HG02973 (cell line): ENCODE measurements at regions not wholly inside any gene's neighbourhood (a gene's known extent, or its start where the extent isn't known, plus 50 kb on each side); places are given as distances from the start of the nearest gene placed in this dataset.

Experiments used
- ATAC-seq: cut with Tn5 transposase; IDR thresholded peaks from one replicate; pipeline ENCODE4 v1.9.1; 2021; ENCODE audit warnings: moderate library complexity; ENCODE audit not compliant: unreplicated experiment

DNA sequence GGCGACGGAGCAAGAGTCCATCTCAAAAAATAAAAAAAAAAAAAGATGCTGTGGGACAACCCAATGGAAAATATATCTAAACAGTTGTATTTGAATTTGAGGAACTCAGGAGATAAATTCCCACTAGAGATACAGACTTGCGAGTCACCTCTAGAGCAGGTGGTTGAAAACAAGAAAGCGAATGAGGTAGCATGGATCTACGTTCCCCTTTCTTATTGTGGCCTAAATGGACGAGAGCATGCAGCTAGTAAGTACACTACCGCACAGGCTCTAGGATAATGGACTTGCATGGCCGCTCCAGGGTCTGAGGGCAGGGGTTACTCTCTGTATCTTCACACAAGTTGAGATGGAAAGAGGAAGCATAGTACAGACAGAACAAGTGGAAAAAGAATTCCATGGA is 63.5 kb upstream of the TGFBR2 start:
- no peak for ATAC-seq

DNA sequence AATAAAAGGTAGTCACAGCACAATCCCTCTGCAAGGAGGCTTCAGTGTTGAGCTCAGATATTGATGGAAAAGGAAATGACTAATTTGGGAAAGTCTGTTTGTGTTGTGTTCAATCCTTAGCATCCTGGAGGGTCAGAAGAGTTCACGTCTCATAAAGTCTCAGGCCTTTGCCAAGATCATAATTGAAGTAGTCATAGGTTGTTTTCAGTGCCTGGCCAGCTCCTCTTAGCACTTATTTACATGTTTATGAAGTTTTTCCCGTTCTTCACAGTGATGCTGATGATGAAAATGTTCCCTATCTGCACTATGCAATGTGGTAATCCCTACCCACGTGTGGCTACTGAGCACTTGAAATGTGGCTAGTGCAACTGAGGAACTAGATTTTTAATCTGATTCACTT is 61.6 kb upstream of the TGFBR2 start:
- ATAC-seq: no peak

DNA sequence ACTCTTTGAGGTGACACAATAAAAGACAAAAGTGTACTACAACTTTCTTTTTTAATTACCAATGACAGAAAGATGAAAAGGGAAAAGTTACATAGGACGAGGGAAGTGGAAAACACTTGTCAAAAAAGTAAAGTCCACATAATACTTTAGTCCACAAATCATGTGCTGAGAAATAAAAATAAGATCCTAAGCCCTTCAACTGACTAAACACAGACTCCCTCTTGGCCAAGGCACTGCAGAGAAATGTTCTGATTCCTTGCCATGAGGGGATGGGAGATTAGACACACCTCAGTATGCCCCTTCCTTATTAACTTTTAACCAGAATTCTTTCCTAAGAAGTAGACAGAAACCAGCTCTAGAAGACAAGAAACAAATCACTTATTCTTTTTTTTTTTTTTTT is 59.5 kb upstream of the TGFBR2 start:
- ATAC-seq: no peak

DNA sequence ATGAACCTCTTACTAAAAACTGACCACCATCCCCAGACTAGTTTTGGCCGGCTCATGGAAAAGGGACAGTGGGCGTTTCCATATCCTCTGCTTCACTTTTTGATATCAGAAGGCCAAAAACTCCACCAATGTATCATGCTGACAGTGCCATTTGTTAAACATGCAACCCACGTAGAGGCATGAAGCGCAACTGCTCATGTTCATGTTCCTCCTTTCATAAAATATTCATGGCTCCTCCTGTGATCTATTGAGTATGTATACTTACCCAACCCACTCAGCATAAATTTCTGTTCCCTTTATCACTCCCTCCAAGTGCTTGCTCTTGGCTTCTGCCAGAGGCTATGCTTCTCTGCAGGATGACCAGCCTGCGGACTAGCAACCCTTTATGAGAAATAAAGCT is 58.7 kb upstream of the TGFBR2 start:
- ATAC-seq: no peak

DNA sequence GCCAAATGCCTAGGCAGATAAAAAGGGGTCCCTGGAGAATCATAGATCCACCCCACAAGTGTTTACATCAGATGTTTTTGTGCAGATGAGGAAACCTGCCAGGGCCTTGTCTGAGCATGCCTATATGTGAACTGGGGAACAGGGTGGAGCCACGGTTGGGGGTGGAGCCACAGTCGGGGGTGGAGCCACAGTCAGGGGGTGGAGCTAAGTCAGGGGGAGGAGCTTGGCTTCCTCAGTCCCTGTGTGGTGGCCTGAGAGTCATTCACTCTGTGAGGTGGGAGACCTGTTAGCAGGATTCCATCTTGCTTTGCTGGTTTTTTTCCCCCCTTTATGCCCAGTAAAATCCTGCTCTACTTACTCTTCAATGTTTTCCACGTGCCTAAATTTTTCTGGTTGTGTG is 57.8 kb upstream of the TGFBR2 start:
- ATAC-seq: peak; percentile 55

DNA sequence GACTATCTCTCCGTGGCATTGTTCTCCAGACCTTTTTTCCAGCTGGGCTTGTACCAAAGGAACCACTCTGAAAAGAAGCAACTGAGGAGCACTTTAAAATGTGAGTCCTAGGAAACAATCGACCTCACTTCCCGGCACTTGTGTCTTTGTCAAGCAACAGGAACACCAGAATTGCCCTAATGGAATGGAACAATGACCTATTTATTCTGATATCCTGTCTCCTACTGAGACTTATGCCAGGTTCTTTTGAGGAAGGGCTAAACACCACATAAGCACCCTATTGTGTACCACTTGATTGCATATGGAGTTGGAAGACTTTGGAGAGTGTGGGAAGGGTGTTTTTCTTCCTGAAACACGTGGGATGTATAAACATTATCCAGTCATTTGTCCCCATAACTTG is 56.8 kb upstream of the TGFBR2 start:
- no peak for ATAC-seq

DNA sequence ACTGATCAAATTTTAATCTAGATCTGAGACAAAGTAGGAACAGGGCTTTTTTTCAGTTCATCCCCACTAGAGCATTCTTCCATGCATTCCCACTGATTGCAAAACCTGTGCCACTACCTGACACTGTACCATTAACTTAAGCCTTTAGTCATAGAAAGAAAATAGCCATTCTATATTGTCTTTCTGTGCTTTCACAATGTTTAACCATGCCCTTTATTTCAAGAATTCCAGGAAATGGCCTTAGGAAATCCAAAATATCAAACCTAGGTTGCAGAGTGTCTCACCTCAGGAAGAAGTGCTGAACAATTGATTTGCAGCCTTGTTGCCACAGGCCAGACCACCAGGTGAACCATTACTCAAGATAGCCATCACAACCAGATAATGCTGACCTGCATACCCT is 56.2 kb upstream of the TGFBR2 start:
- ATAC-seq: no peak

DNA sequence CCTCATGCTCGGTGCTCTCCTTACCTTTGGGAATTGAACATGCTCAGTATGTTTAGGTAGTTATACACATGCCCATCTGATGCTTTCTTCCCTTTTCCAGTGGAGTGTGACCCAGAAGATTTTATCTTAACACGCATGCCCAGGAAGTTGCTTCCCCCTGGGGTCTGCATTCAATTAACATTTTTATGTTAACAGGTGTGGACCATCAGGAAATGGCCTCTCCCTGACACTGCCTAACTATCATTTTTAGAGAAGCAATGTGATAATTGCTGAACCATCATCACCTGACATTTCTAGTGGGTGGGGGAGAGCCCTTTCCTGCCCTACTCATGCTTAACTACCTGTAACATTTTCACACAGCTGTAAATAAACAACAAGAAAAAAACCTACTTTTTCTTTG is 55.1 kb upstream of the TGFBR2 start:
- ATAC-seq: no peak

DNA sequence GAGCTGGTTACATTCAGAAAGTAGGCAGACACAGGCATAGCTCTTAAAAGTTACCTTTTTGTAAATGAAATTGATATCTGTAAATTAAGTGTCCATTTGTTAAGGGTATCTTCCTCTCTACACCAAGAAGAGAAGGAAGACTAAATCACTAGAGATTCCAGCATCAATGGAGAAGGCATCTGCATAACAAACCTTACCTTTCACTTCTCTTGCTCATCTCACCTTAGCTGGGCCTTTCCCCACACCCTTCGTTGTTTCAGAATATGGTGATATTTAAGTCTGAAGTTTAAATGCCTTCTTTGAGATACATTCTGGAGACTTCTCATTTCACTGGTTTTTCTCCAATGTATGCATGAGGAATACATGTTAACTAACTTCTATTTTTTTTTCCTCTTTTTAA is 54.5 kb upstream of the TGFBR2 start:
- no peak for ATAC-seq

DNA sequence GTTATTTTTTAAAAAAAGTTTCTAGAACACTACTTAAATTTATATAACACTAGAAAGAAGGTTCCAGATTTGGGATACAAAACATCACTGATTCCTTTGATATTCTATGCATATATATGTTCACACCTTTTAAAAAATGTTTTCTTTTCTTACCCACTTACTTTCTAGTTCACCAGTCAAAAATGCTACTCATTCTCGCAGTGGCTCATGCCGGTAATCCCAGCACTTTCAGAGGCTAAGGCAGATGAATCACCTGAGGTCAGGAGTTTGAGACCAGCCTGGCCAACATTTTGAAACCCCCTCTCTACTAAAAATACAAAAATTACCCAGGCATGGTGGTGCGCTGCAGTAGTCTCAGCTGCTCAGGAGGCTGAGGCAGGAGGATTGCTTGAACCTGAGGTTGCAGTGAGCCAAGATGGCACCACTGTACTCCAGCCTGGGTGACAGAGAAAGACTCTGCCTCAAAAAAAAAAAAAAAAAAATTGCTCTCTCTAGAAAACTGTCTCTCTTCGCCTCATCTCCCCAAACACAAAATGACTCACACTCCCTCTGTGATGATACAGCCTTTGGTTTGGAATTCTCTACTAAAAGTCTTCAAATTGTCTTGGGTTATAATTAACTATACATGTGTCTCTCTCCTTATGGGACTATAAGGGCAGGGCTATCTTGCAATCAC is 52.6 kb upstream of the TGFBR2 start:
- no peak for ATAC-seq

DNA sequence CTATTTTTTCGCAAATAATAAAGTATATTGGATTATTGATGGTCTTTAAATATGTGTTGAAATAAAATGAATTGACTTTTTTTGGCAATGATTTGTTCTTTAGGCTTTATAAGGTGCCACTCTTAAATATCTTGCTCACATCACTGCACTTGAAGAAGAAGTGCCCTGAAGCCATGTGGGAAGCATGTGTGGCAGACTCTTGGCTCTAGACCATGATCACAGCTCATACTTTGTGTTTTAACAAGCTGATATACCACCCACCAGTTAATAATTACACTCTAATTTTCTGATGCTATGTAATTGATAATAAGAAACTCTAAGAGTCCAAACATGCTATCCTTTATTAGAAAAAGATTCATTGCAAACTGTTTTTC is 52.1 kb upstream of the TGFBR2 start:
- ATAC-seq: no peak

DNA sequence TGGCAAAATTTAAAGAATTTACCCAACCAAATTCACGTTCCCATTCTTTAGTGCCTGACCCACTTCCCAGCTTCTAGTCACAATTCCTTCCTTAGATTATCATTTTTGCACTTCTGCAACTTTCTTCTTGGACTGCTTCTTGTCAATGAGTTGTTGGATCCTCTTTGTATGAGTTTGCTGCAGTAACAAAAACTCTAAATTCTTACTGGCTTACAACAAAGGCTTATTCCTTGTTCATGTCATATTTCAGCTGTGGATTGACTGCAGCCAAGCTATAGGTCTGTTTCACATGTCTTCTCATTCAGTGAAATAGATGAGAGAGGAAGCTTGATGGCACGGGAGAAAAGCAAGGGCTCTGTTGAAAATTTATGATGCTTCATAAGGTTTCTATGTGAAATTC is 50.4 kb upstream of the TGFBR2 start:
- no peak for ATAC-seq
